Stimulated activated CD4-positive, alpha-beta T cell treated with anti-CD3 and anti-CD28 coated beads, Interleukin-2, amount 100 ng/mL, for 48 hours (primary cell): ENCODE measurements at regions not wholly inside any gene's neighbourhood (a gene's known extent, or its start where the extent isn't known, plus 50 kb on each side); places are given as distances from the start of the nearest gene placed in this dataset.

Experiments
- DNase-seq, 2 donors: peaks; one replicate each; pipeline ENCODE4 v3.0.0-alpha.2; 2020

DNA sequence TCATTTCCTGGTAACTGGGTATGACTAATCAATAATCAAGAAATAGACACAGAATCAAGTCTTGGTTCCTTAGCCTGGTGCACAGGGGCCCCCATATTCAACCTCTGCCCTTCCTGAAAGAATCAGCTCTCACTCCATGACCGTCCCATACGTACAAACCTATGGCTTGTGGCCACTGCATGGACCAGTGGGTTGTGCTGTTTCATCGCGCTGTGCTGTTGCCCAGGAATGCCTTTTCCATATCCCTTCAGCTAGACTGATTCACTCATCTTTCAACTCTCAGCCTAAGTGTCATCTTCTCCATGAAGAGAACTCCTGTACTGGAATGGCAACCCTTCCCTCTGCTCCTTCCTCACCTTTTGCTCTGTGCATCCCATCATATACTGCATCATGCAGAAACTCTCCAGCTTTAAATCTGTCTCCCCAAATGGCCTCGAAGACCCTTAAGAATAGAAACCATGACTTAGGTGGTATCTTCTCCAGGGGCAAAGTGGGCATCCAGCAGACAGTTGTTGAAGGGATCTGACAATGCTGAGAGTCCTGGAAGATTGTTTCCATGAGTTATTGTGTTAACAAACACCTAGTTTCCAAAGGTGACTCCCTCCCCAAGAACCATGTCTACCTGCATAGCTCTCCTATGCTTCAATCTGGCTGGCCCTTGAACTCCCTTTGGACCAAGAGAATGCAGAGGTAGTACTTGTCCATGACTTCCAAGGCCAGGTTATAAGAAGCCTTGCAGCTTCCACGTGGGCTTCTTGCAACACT, 180.8 kb downstream of the ACTL7B start:
- DNase-seq: no peak

DNA sequence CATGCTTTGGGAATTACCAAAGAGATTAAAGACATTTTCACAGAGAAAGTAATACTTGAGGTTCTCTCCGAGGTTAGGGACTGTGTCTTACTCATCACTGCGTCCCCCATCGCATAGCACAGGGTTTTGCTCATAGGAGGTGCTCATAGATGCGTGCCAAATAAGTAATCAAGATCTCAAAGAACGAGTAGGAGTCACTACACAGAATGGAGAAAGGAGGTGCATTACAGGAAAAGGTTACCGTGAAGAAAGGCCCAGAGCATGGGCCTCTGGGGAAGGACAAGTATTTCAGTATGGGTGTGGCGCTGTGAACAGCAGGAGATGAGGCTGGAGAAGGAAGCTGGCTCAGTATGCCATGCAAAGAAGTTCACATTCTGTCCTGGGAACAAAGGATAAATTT, 182.4 kb downstream of the ACTL7B start:
- no peak for DNase-seq

DNA sequence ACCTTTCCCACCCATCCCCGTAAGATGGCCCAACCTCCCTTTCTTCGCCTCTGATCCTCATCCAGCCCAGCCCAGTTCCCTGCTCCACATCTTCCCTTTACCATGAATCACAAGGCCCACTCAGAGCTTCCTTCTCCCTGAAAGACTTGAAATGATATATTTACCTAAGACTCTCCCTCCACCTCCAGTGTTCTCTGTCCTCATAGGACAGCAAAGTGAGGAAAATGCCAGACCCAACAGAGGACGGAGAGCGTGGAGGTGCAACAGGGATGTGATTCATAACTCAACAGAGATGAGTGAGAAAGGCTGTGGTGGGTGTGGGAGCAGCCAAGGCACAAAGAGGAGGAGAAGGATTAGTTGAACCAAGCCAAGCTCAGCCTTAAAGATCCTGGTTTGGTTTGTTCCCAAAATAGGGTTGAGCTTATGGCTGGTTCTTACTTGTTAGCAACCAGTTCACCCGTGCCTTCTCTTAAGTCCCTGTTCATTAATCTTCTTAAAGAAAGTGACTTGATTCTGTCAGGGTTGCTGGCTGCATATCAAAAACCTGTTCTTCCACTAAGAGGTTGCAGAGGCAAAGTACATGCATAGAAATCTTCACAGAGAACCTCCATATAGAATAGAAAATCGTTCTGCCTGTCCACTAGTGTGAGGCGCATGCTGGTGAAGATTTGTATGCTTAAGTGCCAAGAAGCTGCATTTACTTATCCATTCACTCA, 183.2 kb downstream of the ACTL7B start:
- DNase-seq: no peak

DNA sequence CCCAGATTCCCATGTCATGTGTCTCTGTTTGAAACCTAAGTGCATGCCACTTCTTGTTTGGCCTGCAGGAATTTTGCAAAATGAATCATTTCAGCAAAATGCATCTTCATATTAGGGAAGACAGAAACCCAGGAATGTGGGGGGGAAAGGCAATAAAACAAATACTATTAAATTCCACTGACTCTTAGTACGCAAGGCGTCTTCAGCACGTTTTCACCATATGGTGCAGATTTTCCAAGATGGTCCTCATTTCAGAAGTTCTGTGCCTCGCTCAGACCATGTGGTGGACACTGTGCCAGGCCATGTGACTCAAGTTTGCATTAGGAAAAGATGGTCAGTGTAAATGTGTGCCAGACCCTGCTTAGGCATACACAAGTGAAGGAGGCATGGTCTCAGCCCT, 184.0 kb downstream of the ACTL7B start:
- DNase-seq: no peak

DNA sequence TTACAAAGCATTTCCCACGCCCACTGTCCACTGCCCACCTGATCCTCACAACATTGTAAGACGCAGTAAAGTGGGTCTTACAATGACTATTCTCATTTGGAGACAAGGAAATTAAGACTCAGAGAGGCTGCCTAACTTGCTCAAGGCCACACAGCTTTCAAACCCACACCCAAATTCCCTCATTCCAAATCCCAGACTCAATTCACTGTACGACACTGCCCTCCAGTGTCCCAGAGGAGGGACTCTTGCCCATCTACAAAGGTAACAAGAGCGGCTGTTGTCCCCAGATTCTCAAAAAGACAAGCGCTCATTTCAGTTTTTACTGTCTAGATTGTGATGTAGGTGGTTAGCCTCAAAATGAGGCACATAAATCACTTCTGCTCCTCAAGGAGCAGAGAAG, 184.6 kb downstream of the ACTL7B start:
- DNase-seq: no peak

DNA sequence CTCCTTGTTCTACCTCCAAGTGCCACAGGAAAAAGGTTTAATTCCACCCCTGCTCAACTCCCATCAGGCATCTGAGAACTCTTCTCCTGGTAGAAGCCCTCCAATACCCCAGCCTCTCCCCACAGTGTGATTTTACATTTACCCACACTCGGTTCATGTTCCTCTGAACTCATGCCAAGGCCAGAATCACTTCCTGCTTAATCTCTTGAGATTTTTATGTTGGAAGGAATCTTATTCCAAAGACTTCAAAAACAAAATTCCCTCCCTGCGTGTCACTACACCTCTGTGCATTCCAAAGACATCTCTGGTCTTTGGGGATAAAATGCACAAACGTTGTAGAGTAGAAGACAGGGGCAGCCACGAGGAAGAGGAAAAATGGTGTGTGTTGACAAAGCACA, 186.8 kb downstream of the ACTL7B start:
- DNase-seq: no peak

DNA sequence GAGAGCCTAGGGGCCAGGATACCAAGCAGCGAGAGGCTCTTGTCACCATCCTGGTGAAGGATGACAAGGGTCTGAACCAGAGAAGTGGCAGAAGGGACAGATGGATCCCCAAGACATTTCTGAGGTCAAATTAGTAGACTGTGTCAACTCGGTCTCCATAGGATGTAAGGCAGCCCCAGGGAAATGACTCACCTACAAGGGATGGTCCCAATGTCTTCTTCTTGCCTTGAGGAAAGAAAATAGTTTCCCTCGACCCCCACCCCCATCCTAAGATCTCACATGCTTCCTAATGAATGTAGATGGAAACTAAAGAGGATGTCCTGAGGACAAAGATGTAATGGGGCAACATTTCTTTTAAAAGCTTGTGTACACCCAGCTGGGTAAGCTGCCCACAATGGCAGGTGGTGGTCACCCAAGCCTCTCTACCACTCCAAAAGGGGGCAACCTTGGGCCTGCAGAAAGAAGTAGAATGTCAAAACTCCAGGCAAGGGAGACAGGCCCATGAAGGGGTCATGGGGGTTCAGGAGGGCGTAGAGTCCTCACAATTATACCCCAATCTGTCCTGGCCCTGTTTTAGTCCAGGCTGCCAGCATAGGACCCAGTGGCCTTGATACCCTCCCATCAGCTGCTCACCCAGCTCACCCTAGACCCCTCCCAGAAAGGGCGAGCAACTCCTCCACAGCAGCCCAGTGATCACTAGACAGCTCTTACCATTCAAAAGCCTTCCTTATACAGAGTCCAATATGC, 187.4 kb downstream of the ACTL7B start:
- no peak for DNase-seq

DNA sequence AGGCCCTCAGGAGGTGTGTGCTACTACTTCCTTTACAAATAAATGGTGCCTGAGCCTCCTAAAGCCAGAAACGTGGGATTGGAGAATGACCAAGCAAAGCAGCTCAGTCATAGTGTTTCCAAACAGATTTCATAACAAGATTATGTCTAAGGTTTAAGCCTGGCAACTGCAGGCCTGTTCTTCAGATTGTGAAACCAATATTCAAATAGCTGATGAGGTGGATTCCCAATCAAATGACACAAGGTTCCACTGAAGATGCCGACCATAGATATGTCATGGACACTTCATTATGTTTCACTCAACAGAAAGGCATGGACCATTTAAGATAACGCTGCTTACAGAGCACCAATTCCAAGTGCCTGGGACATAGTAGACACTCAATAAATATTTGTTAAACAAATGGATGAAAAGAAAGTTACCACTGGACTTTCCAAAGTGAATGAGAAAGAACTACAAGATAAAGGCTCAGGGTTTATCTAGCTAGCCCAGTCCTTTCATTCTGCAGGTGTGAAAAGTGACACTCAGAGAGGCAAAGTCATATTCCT, 189.5 kb downstream of the ACTL7B start:
- no peak for DNase-seq

DNA sequence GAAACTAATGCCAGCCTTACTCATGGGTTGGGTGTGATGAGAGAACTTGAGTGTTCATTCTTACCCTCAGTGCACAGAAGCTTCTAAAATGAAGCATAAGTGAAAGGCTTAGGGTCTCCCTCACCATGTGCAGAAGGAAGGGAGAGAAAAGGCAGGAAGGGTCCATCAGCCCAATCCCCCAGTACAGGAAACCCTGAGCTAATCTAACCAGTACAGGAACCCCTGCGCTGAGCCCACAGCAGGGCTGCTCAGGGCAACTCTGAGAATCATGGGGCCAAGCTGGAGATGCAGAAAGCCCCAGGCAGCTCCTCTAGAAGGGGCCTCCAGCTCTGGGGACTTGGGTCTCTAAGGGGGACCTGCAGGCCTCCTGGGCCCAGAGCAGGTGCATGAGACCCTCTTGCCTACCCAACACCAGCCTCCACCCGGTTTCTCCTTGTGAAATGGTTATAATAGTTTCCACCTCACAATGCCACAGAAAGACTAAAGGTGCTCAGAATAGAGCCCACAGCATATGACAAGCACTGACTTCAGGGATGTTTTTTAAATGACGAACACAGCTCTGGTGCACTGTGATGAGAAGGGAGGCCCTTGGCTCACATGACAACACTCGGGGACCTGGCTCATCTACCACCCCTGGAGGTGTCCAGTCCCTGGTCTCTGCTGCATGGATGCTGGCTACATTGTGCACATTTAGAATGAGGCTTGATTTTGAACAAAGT, 190.1 kb downstream of the ACTL7B start:
- DNase-seq: no peak

DNA sequence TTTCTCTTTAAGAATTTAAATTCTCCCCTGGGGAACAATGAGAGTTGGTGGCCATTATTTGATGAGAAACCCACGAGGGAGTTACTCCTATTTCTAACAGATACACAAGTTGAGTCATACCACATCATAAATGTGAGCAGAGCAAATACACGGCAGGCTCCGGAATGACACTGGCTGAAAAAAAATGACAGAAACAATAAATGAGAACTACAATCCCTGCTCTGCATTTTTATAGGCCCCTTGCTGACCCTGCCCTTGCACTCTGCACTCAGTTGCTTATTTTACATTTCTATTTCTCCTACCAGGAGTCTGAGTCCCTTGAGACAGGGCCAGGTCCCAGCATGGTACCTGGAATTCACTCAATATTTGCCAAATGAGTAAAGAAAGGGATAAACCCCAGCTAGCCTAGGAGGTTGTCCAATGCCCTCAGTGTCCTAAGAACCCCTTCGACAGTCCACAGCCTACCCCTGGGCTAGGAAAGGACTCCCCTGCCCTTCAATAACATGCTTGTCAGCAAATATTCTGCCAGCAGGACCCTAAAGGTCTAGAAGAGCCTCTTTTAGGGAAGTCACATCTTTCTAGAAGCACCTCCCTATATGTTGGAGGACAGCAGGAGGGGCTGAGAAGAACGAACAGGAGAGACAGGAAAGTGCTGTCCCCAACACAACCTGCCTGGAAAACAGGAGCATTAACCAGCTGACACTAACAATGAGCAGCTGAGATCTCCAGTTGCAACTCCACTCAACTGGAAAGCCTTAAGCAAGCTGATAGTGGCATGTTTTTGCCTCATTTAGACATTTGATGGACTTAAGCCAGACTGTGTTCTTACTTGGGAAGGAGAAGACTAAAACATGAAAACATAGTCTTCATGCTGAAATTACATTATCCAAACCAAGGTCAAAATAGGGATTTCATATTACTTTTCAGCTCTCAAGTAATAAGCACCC, 191.2 kb downstream of the ACTL7B start:
- no peak for DNase-seq

DNA sequence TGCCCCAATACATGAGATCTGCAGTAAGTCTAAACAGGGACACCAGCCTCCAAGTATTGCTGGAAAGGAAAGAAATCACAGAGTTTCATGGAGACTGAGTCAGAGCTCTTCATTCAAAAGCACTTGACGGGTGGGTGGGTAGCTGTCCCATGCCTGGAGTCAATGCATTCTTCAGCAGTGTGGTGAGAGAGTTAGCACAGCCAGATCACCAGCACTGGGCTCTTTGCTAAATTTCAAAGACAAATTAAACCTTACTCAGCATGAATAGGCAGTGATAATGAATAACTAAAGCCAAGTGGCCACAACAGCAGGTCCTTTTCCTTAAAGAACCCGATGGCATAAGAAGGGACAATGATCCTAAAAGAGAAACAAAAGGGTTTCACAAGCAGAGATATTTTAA, 192.4 kb downstream of the ACTL7B start:
- no peak for DNase-seq

DNA sequence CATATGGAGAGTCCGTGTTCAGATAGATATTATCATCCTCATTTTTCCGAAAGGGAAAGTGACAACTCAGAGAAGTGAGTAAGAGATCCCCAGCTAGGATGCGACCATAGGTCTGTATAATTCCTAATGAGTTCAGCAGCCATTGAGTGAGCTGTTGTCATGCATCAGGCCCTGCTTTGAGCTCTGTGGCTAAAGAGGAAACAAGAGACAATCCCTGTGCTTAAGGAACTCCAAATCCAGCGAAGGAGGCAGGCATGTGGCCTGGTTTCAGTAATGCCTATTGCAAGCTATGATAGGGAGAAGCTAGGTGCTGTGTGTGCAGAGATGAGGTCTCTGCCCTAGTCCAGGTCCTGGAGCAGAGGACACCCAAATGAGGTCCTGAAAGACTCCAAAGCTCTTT, 192.8 kb downstream of the ACTL7B start:
- no peak for DNase-seq

DNA sequence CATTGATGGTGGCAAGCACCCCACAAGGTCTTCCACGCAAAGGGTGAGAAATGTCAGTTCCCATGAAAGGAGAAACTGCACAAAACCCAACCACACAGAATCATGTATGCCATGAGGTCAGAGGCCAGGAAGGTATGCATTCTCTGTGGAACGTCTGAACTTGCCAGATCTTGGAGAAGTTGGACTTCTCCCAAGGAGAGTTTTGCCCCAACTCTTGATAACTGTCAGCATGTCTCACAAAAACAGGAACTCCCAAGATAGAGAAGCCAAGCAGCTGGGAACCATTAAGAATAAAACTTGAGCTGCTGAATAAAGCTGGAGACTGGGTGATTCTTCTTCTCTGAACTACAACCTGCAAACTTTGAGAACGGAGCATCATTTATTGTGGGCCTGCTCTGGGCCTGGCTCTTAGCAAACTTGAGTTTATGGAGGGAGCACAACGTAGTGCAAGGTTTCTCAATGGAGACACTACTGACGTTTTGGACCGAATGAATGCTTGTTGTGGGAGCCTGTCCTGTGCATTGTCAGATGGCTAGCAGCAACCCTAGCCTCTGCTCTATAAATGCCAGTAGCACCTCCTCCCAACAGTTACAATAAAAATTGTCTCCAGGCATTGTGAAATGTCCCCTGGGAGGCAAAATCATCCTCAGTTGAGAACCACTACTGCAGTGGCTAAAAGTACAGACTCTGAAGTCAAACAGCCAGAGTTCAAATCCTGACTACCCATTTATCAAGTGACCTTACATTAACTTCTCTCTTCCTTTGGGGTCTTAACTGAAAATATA, 193.5 kb downstream of the ACTL7B start:
- no peak for DNase-seq

DNA sequence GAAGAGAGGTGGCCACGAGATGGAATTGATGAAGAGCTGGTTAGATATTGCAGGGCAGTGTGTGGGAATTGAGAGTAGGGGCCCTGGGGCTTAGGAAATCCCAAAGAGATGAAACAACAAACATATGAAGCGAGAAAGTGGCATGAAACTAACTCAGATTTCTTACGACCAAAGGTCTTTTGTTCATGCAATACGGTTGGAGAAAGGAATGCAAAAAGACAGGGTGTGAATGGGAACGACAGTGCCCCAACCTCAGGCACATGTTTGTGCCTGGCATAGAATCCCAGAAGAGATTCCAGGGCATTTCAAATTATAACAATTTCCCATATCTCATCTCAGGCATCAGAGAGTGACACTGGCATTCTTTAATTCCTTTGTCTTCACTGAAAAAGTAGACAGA, 199.2 kb downstream of the ACTL7B start:
- DNase-seq: no peak

DNA sequence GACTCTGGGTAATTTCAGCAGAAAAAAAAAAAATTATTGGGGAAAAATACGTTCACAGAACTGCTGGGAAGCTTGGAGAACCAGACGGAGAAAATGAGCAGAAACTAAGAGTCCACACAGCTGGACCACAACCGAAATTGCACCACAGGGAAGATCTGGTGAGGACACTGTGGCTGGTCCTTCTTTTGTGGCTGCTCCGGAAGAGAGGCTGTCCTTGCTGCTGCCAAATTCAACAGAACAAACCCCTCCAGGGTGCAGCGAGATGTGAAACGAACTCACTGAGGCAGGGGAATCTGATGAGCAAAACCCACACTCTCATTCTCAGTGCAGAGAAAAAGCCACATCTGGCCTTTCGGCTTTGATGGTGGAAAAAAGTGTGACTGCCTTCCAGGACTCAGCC, 200.0 kb downstream of the ACTL7B start:
- no peak for DNase-seq

DNA sequence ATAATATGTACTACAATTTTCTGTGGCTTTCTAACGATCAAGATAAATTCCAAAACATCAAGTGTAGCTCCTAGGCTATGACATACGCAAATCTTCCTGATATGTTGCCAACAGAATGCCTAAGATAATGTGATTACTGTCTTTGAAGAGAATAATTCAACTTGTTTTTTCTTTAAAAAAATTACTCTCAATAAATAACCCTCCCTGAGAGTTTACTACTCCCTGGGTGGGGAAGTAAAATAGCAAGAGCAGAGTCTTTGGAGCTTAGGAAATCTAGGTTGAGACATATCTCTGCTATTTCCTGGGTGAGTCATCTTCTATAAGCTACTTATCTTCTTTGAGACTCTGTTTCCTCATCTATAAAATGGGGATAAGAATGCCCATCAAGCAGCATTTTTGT, 201.2 kb downstream of the ACTL7B start:
- DNase-seq: no peak

DNA sequence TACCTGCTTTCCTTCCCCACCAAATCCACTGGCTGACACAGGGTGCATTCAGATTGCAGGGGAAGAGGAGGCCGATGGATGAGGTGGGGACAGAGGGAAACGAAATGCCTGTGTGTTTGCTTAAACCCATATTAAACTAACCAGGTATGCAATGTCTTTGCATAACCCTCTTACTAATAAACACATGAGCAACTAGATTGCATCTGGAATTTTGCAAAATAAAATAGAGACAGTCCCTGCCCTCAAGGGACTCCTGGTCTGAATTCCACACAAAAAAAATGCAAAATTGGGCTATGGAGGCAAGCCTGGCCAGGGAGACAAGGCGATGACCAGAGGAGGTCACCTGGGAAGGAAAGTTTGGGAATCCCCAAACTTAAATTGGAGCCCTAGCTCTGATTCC, 202.9 kb downstream of the ACTL7B start:
- DNase-seq: no peak

DNA sequence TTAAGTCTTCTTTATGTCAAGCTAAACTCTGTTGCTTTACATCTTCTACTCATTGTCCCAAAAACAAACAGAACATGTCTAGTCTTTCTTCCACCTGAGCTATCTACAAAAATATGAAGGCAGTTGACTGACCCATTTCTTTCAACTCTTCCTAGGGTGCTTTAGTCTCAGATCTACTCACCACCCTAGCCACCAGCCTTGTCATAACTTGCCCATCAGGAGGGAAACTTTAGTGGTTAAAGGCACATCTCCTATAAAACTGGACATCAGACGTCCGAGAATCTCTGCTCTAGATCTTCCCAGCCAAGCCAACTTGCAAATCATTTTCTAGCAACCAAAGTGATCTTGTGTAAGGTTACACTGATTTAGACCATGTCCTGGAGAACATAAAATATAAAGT, 205.0 kb downstream of the ACTL7B start:
- no peak for DNase-seq

DNA sequence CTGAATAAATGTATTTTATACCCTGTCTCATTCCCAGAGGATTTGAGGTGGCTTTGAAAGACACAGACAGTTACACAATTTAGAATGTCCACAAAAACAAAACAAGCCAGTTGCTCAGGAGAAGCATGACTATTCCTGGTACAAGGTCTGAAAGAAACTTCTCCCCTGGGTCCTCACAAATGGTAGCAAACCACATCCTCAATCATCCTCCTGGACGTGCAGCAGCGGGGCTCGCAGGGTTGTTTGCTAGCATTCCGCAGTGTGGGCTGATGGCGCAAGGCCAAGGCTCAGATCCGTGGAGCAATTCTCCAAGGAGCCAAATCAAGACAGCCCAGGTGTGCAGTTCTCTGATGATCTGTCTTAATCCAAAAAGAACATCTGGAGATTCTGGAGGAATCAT, 210.3 kb downstream of the ACTL7B start:
- DNase-seq: no peak

DNA sequence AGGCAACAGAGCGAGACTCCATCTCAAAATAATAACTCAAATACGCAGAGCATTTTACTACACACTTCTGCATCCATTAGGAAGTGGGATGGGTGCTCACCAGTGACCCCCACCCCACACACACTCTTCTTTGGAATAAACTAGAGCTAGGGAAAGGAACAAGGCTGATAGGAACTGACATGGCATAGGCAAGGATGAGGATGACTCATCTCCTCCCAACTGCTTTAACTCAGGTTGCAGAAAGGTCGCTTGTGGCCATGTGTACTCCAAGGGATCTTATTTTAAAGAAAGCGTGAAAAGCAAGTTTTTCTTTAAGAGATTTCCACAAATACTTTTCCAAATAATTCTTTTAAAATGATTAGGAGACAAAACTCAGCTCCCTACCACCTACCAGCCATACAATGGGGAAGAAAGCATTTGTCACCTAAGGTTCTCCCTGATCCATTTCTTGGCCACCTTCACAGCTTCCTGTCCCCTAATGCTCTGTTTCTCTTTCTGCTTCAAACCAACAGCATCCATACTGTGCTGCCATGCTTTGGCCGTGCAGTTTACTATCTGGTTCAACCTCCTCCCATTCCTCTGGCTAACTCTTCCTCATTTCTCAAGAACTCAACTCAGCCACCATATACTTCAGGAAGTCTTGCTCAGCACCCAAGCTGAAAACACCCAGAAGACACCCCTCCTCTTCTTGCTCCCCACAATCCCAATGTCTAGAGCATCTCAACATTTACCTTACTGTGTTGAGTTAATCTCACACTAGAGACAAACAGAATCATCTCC, 211.9 kb downstream of the ACTL7B start:
- DNase-seq: no peak
